MCF 10A (cell line): ENCODE measurements at regions not wholly inside any gene's neighbourhood (a gene's known extent, or its start where the extent isn't known, plus 50 kb on each side); places are given as distances from the start of the nearest gene placed in this dataset.

Experiments
- BruUV-seq: library from RNA; stranded (reverse); fragments of 400-500 nt; replicated peaks from 2 replicates; lab custom pipeline; 2021; lab: Mats Ljungman, UMichigan
- CTCF ChIA-PET: fragments of 300-600 bp; sonication (Branson Sonifier 250); formaldehyde crosslinking; extraction: SDS; loops from one replicate; lab custom pipeline; 2021; ENCODE audit warnings: antibody characterized with exemption, inconsistent platforms; lab: Yijun Ruan, JAX
- POLR2A ChIA-PET: fragments of 300-600, 350-650 bp; sonication (Branson Sonifier 250); formaldehyde crosslinking; extraction: SDS; loops from one replicate; lab custom pipeline; 2020; ENCODE audit warnings: antibody characterized with exemption, inconsistent platforms; lab: Yijun Ruan, JAX
- DNase-seq: peaks from one replicate; pipeline ENCODE4 v3.0.0-alpha.2; 2018; ENCODE audit not compliant: unreplicated experiment
- H3K27ac Mint-ChIP-seq: one replicate; pipeline ENCODE4 v1.8.0; 2022; ENCODE audit warnings: mild to moderate bottlenecking, low read depth, mixed read lengths; ENCODE audit not compliant: unreplicated experiment
- H3K27me3 Mint-ChIP-seq: one replicate; pipeline ENCODE4 v1.8.0; 2022; ENCODE audit warnings: mixed read lengths; ENCODE audit not compliant: insufficient read depth, unreplicated experiment
- H3K36me3 Mint-ChIP-seq: one replicate; pipeline ENCODE4 v1.8.0; 2022; ENCODE audit warnings: mild to moderate bottlenecking, moderate library complexity, mixed read lengths; ENCODE audit not compliant: insufficient read depth, unreplicated experiment
- H3K4me1 Mint-ChIP-seq: one replicate; pipeline ENCODE4 v1.8.0; 2022; ENCODE audit warnings: mixed read lengths; ENCODE audit not compliant: insufficient read depth, unreplicated experiment
- H3K4me3 Mint-ChIP-seq: one replicate; pipeline ENCODE4 v1.8.0; 2022; ENCODE audit warnings: mild to moderate bottlenecking, moderate library complexity, mixed read lengths; ENCODE audit not compliant: unreplicated experiment
- H3K9me3 Mint-ChIP-seq: one replicate; pipeline ENCODE4 v1.8.0; 2022; ENCODE audit warnings: mixed read lengths; ENCODE audit not compliant: unreplicated experiment
- CTCF ChIP-seq: fragments of 200-600 bp; IDR thresholded peaks from one replicate; pipeline ENCODE4 v1.8.0; 2022; ENCODE audit warnings: antibody characterized with exemption, mild to moderate bottlenecking; ENCODE audit not compliant: unreplicated experiment
- intact Hi-C: fragments of 100-400 bp; cut with micrococcal nuclease; formaldehyde crosslinking; loops from 2 replicates; pipeline ENCODE4 v1.14.1; 2022

GRCh38 chr7:25279705-25280104, 51.4 kb upstream of the NPVF start:
- Mint-ChIP-seq H3K27me3 (peaks cover 86% of the 10 kb centered on the region), H3K36me3 (no peaks in the 10 kb centered on the region), H3K27ac (no peak overlapping the region), H3K4me3 (no peak overlapping the region), H3K4me1 (no peaks in the 10 kb centered on the region), H3K9me3 (no peaks in the 10 kb centered on the region)
- no TSS peak for BruUV-seq
- no peak for DNase-seq
- CTCF ChIA-PET: no interaction called here
- no peak for TF ChIP-seq CTCF
- intact Hi-C loops: no loop called here
- POLR2A ChIA-PET: no interaction called here

GRCh38 chr7:25280181-25280580, 51.9 kb upstream of the NPVF start:
- Mint-ChIP-seq H3K27ac (no peak overlapping the region), H3K4me1 (no peaks in the 10 kb centered on the region), H3K4me3 (no peak overlapping the region), H3K36me3 (no peaks in the 10 kb centered on the region), H3K9me3 (no peaks in the 10 kb centered on the region), H3K27me3 (peaks cover 86% of the 10 kb centered on the region)
- CTCF ChIA-PET: no interaction called here
- BruUV-seq: no TSS peak
- intact Hi-C loops: no loop called here
- no peak for DNase-seq
- TF ChIP-seq CTCF: no peak
- POLR2A ChIA-PET: no interaction called here

GRCh38 chr7:25282194-25282593, 53.9 kb upstream of the NPVF start:
- DNase-seq: no peak
- ChIA-PET CTCF (interaction anchor here (2.0 kb wide), 1 partner anchor 22 kb away, joined by 5 read pairs; no protein-coding TSS in a partner anchor), POLR2A (no interaction called here)
- H3K27ac Mint-ChIP-seq: no peak overlapping the region
- H3K9me3 Mint-ChIP-seq: no peaks in the 10 kb centered on the region
- no peaks in the 10 kb centered on the region for H3K36me3 Mint-ChIP-seq
- peaks cover 88% of the 10 kb centered on the region for H3K27me3 Mint-ChIP-seq
- no peaks in the 10 kb centered on the region for H3K4me1 Mint-ChIP-seq
- intact Hi-C loops: no loop called here
- no peak for TF ChIP-seq CTCF
- H3K4me3 Mint-ChIP-seq: no peak overlapping the region
- BruUV-seq: no TSS peak

- ChIA-PET POLR2A (no interaction called here), CTCF (interaction anchor here (0.6 to 1.4 kb wide), 2 partner anchors 102 to 565 kb away, joined by 3 to 5 read pairs; no protein-coding TSS in a partner anchor)
- intact Hi-C loops: no loop called here
- Mint-ChIP-seq H3K4me1 (no peaks in the 10 kb centered on the region), H3K4me3 (no peak overlapping the region), H3K36me3 (no peaks in the 10 kb centered on the region), H3K9me3 (no peaks in the 10 kb centered on the region), H3K27ac (no peak overlapping the region), H3K27me3 (peaks cover 71% of the 10 kb centered on the region)
- DNase-seq: no peak
- no peak for TF ChIP-seq CTCF
- BruUV-seq: no TSS peak
Measured at GRCh38 chr7:25286756-25287155, 58.5 kb upstream of the NPVF start.
